ENCODE measurements at regions not wholly inside any gene's neighbourhood (a gene's known extent, or its start where the extent isn't known, plus 50 kb on each side); places are given as distances from the start of the nearest gene placed in this dataset.

- Mint-ChIP-seq H3K36me3 (ENCODE audit: low read depth) (no peaks in the 10 kb centered on the region), H3K27me3 (no peaks in the 10 kb centered on the region), H3K27ac (no peak overlapping the region), H3K4me3 (no peak overlapping the region), H3K4me1 (no peaks in the 10 kb centered on the region), H3K9me3 (peaks cover 7% of the 10 kb centered on the region)
- ChIA-PET CTCF (no interaction called here), POLR2A (no interaction called here)
- no peak for DNase-seq
- intact Hi-C loops (cut with micrococcal nuclease), result no loop called here
- TF ChIP-seq CTCF (IDR thresholded peaks at IDR 0.05), result no peak
- ATAC-seq (ENCODE audit: low read depth), result no peak
These were observed 733.7 kb upstream of the ATXN8OS start for GRCh38 chr13:69373747-69374425.

GRCh38 chr13:69363360-69363759, 744.3 kb upstream of the ATXN8OS start:
- H3K27ac Mint-ChIP-seq, result no peak overlapping the region
- no peak overlapping the region for H3K4me3 Mint-ChIP-seq
- CTCF ChIA-PET, result no interaction called here
- peaks cover 7% of the 10 kb centered on the region for H3K9me3 Mint-ChIP-seq
- intact Hi-C loops (cut with micrococcal nuclease), result no loop called here
- ATAC-seq (ENCODE audit: low read depth) (no peak), DNase-seq (no peak)
- H3K27me3 Mint-ChIP-seq, result no peaks in the 10 kb centered on the region
- H3K4me1 Mint-ChIP-seq, result no peaks in the 10 kb centered on the region
- H3K36me3 Mint-ChIP-seq (ENCODE audit: low read depth), result no peaks in the 10 kb centered on the region
- POLR2A ChIA-PET, result no interaction called here
- TF ChIP-seq CTCF (IDR thresholded peaks at IDR 0.05), result no peak

GRCh38 chr13:69331245-69331644, 776.4 kb upstream of the ATXN8OS start:
- H3K4me3 Mint-ChIP-seq, result no peak overlapping the region
- no peaks in the 10 kb centered on the region for H3K27me3 Mint-ChIP-seq
- no peaks in the 10 kb centered on the region for H3K4me1 Mint-ChIP-seq
- no peaks in the 10 kb centered on the region for H3K36me3 Mint-ChIP-seq (ENCODE audit: low read depth)
- ATAC-seq (ENCODE audit: low read depth) (no peak), DNase-seq (no peak)
- TF ChIP-seq CTCF (IDR thresholded peaks at IDR 0.05), result no peak
- peaks cover 4% of the 10 kb centered on the region for H3K9me3 Mint-ChIP-seq
- intact Hi-C loops (cut with micrococcal nuclease), result no loop called here
- CTCF ChIA-PET, result no interaction called here
- H3K27ac Mint-ChIP-seq, result no peak overlapping the region
- POLR2A ChIA-PET, result no interaction called here

- DNase-seq (no peak), ATAC-seq (ENCODE audit: low read depth) (no peak)
- no peaks in the 10 kb centered on the region for H3K27me3 Mint-ChIP-seq
- no peak for TF ChIP-seq CTCF (IDR thresholded peaks at IDR 0.05)
- POLR2A ChIA-PET, result no interaction called here
- CTCF ChIA-PET, result no interaction called here
- H3K27ac Mint-ChIP-seq, result no peak overlapping the region
- H3K9me3 Mint-ChIP-seq, result no peaks in the 10 kb centered on the region
- no peak overlapping the region for H3K4me3 Mint-ChIP-seq
- intact Hi-C loops (cut with micrococcal nuclease), result loop anchor here (1.0 kb wide), 1 partner anchor 1020 kb away; no protein-coding TSS in a partner anchor
- no peaks in the 10 kb centered on the region for H3K4me1 Mint-ChIP-seq
- H3K36me3 Mint-ChIP-seq (ENCODE audit: low read depth), result no peaks in the 10 kb centered on the region
These were observed 783.3 kb upstream of the ATXN8OS start for GRCh38 chr13:69324090-69324886.

- Mint-ChIP-seq H3K4me1 (no peaks in the 10 kb centered on the region), H3K9me3 (no peaks in the 10 kb centered on the region), H3K27ac (no peak overlapping the region), H3K36me3 (ENCODE audit: low read depth) (no peaks in the 10 kb centered on the region), H3K27me3 (no peaks in the 10 kb centered on the region), H3K4me3 (no peak overlapping the region)
- TF ChIP-seq CTCF (IDR thresholded peaks at IDR 0.05), result no peak
- ChIA-PET POLR2A (no interaction called here), CTCF (no interaction called here)
- intact Hi-C loops (cut with micrococcal nuclease), result no loop called here
- DNase-seq (no peak), ATAC-seq (ENCODE audit: low read depth) (no peak)
These were observed 788.0 kb upstream of the ATXN8OS start for GRCh38 chr13:69319656-69320055.

Data from activated B cell treated with CpG ODN at 0.5 μM for 24 hours (primary cell).